GM13977 (cell line): ENCODE measurements at regions not wholly inside any gene's neighbourhood (a gene's known extent, or its start where the extent isn't known, plus 50 kb on each side); places are given as distances from the start of the nearest gene placed in this dataset.

Source experiments
- DNase-seq: peaks from one replicate; pipeline ENCODE4 v3.0.0; 2012; ENCODE audit warnings: low spot score
- in situ Hi-C: fragments of 300-500 bp; cut with MboI; formaldehyde crosslinking; loops from one replicate; pipeline ENCODE4 v1.12.0; 2022; ENCODE audit warnings: low sequenced_read_pairs, low pct_unique_long_range_greater_than_20kb, mixed read lengths, inconsistent platforms; ENCODE audit not compliant: unreplicated experiment
- TF ChIP-seq, protein P1 (sequence below): IDR thresholded peaks from 2 replicates; pipeline ENCODE4 v1.5.1; 2012; ENCODE audit warnings: mild to moderate bottlenecking, control low read depth; ENCODE audit not compliant: insufficient read depth; ENCODE audit errors: extremely low read depth, missing control alignments

DNA sequence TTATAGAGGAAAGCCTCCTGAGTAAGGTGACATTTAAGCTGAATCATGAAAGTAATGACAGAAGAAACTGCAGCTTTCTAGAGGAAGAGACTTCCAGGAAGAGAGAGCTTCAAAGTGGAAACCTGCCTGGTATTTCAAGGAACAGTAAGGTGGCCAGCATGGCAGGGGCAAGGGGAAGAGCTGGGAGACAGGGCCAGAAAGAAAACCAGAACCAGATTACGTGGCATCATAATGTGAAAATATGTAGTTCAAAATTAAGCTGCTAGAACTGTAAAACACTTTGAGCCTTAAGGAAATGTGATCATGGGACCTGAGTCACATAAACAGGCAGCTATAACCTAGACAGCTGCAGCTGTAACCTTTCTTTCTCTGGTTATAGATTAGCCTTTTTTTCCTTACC is 238.0 kb upstream of the FOXK1 start:
- TF ChIP-seq, protein P1, sequence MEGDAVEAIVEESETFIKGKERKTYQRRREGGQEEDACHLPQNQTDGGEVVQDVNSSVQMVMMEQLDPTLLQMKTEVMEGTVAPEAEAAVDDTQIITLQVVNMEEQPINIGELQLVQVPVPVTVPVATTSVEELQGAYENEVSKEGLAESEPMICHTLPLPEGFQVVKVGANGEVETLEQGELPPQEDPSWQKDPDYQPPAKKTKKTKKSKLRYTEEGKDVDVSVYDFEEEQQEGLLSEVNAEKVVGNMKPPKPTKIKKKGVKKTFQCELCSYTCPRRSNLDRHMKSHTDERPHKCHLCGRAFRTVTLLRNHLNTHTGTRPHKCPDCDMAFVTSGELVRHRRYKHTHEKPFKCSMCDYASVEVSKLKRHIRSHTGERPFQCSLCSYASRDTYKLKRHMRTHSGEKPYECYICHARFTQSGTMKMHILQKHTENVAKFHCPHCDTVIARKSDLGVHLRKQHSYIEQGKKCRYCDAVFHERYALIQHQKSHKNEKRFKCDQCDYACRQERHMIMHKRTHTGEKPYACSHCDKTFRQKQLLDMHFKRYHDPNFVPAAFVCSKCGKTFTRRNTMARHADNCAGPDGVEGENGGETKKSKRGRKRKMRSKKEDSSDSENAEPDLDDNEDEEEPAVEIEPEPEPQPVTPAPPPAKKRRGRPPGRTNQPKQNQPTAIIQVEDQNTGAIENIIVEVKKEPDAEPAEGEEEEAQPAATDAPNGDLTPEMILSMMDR: no peak
- DNase-seq: no peak
- in situ Hi-C loops: no loop called here

DNA sequence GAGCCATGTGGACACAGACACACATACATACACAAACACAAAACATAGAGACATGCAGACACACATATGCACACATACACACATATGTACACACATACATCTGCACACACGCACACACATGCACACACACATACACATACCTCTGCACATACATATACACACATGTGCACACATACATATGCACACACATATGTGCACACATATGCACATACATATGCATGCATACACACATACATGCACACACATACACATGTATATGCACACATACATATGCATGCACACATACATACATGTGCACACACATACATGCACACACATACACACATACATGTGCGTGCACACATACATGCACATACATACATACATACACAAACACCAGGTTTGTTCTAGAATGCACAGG is 236.3 kb upstream of the FOXK1 start:
- TF ChIP-seq, protein P1: no peak
- no peak for DNase-seq
- in situ Hi-C loops: no loop called here

DNA sequence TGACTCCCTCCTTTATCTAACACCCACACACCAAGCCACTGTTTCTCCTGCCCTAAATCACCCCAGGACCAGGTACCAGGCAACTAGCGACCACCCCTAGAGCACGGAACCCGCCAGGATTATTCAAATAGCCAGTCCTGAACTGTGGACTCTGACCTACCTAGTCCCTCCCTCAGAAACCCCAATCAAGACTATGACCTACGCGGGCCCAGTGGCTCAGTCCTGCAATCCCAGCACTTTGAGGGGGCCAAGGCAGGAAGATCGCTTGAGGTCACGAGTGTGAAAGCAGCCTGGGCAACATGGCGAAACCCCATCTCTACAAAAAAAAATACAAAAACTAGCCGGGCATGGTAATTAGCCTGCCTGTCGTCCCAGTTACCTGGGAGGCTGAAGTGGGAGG is 232.8 kb upstream of the FOXK1 start:
- DNase-seq: no peak
- TF ChIP-seq, protein P1: no peak
- in situ Hi-C loops: no loop called here

DNA sequence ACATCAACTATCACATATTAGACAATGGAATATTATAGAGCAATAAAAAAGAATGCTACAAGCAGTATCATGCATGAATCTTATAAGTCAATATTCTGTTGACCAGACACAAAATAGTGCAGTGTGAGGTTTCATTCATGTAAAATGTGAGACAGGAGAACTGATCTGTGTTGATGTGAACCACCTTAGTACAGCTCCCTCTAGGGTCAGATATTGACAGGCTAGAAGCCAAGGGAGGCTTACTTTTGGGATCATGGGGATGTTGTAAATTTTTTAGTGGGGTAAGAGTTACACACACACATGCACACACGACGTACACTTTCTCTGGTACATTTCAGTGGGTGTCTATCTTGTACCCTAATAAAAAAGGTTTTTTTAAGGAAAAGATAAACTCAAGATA is 231.6 kb upstream of the FOXK1 start:
- DNase-seq: no peak
- in situ Hi-C loops: no loop called here
- TF ChIP-seq, protein P1: no peak

DNA sequence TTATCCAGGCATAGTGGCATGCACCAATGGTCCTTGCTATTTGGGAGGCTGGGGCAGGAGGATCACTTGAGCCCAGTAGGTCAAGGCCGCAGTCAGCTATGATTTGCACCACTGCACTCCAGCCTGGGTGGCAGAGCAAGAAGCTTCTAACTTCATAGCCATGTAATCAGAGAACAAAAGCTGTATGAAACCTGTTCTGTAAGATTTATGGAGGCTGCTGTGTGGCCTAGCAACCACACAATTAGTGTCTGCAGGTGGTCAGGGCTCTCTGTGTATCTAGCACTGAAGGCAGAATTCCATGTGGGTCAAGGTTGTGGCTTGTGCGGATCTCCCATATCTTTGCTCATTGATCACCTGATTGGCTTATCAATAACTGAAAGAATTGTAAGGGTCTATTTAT is 221.5 kb upstream of the FOXK1 start:
- in situ Hi-C loops: no loop called here

DNA sequence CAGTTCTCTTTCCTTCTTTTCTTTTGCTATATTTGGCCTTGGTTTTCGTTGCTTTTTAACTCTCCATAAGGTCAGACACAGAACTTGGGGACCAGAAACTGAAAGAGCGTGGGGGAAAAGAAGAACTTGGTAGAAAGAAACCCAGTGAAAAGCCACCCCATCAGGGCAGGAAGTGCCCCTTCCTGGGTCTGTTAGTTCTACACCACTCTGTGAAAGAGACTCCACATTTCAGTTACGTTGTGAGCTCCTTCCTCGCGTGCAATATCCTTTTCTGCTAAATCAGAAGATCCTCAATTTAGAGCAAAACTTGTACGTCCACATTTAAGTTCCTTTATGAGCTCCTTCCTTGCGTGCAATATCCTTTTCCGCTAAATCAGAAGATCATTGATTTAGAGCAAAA is 220.6 kb upstream of the FOXK1 start:
- TF ChIP-seq, protein P1: no peak
- no peak for DNase-seq
- in situ Hi-C loops: no loop called here

More for the DNA sequence above, 221.5 kb upstream of the FOXK1 start:
- DNase-seq: no peak
- TF ChIP-seq, protein P1: no peak
